Neural progenitor cell (in vitro differentiated cells): ENCODE measurements at regions not wholly inside any gene's neighbourhood (a gene's known extent, or its start where the extent isn't known, plus 50 kb on each side); places are given as distances from the start of the nearest gene placed in this dataset.

Experiments used
- DNase-seq: peaks from one replicate; pipeline ENCODE4 v3.0.0-alpha.2; 2016; ENCODE audit warnings: low spot score
- H2AFZ ChIP-seq: fragments of 200-600 bp; sonication (generic); replicated peaks from 2 replicates; pipeline ENCODE4 v1.6.1; 2016; ENCODE audit warnings: antibody characterized with exemption
- H3F3A ChIP-seq: fragments of 200-600 bp; sonication (generic); 2 replicates; pipeline ENCODE4 v1.6.1; 2016; ENCODE audit warnings: antibody characterized with exemption, low read depth
- H3K27ac ChIP-seq: fragments of 200-600 bp; sonication (generic); 2 replicates; pipeline ENCODE4 v1.5.1; 2016; ENCODE audit warnings: mild to moderate bottlenecking
- H3K27me3 ChIP-seq: fragments of 200-600 bp; sonication (generic); 2 replicates; pipeline ENCODE4 v1.6.1; 2016; ENCODE audit warnings: mild to moderate bottlenecking, moderate library complexity
- H3K36me3 ChIP-seq: fragments of 200-600 bp; sonication (generic); 2 replicates; pipeline ENCODE4 v1.5.1; 2016
- H3K4me1 ChIP-seq: fragments of 200-600 bp; sonication (generic); 2 replicates; pipeline ENCODE4 v1.6.1; 2016; ENCODE audit warnings: mixed run types
- H3K4me2 ChIP-seq: fragments of 200-600 bp; sonication (generic); 2 replicates; pipeline ENCODE4 v1.6.1; 2016
- H3K4me3 ChIP-seq: fragments of 200-600 bp; sonication (generic); 2 replicates; pipeline ENCODE4 v1.5.1; 2016
- H3K79me2 ChIP-seq: fragments of 200-600 bp; sonication (generic); 2 replicates; pipeline ENCODE4 v1.6.1; 2016; ENCODE audit warnings: low read depth
- H3K9ac ChIP-seq: fragments of 200-600 bp; sonication (generic); 2 replicates; pipeline ENCODE4 v1.6.1; 2016
- H3K9me3 ChIP-seq: fragments of 200-600 bp; sonication (generic); 2 replicates; pipeline ENCODE4 v1.5.1; 2016; ENCODE audit warnings: low read depth
- H4K20me1 ChIP-seq: fragments of 200-600 bp; sonication (generic); 2 replicates; pipeline ENCODE4 v1.6.1; 2016; ENCODE audit warnings: low read depth
- H3K27ac Mint-ChIP-seq: 3 replicates; pipeline ENCODE4 v1.8.0; 2021; ENCODE audit warnings: mixed read lengths
- H3K27me3 Mint-ChIP-seq: 2 replicates; pipeline ENCODE4 v1.8.0; 2022; ENCODE audit warnings: low read depth, mild to moderate bottlenecking, inconsistent platforms, moderate library complexity, mixed read lengths; ENCODE audit not compliant: insufficient read depth
- H3K36me3 Mint-ChIP-seq: 3 replicates; pipeline ENCODE4 v1.8.0; 2021; ENCODE audit warnings: mixed read lengths
- H3K4me1 Mint-ChIP-seq: 3 replicates; pipeline ENCODE4 v1.8.0; 2021; ENCODE audit warnings: mixed read lengths
- H3K4me3 Mint-ChIP-seq: 3 replicates; pipeline ENCODE4 v1.8.0; 2021; ENCODE audit warnings: mild to moderate bottlenecking, moderate library complexity, mixed read lengths
- H3K9me3 Mint-ChIP-seq: 3 replicates; pipeline ENCODE4 v1.8.0; 2020; ENCODE audit warnings: mixed read lengths
- EZH2 ChIP-seq: fragments of 200-600 bp; sonication (generic); IDR thresholded peaks from 2 replicates; pipeline ENCODE4 v1.6.1; 2017; ENCODE audit warnings: antibody characterized with exemption, mild to moderate bottlenecking, moderate library complexity
- EZH2phosphoT487 ChIP-seq: fragments of 200-600 bp; sonication (generic); IDR thresholded peaks from 2 replicates; pipeline ENCODE4 v1.6.1; 2017; ENCODE audit warnings: antibody characterized with exemption
- TF ChIP-seq, protein P1 (sequence below): fragments of 200-600 bp; sonication (generic); IDR thresholded peaks from 2 replicates; pipeline ENCODE4 v1.5.1; 2017; ENCODE audit warnings: antibody characterized with exemption, mild to moderate bottlenecking

- H3K79me2 ChIP-seq, result no peaks in the 10 kb centered on the region
- no peak overlapping the region for H2AFZ ChIP-seq
- H3K36me3 Mint-ChIP-seq, result no peaks in the 10 kb centered on the region
- H3F3A ChIP-seq, result no peaks in the 10 kb centered on the region
- TF ChIP-seq, protein P1, sequence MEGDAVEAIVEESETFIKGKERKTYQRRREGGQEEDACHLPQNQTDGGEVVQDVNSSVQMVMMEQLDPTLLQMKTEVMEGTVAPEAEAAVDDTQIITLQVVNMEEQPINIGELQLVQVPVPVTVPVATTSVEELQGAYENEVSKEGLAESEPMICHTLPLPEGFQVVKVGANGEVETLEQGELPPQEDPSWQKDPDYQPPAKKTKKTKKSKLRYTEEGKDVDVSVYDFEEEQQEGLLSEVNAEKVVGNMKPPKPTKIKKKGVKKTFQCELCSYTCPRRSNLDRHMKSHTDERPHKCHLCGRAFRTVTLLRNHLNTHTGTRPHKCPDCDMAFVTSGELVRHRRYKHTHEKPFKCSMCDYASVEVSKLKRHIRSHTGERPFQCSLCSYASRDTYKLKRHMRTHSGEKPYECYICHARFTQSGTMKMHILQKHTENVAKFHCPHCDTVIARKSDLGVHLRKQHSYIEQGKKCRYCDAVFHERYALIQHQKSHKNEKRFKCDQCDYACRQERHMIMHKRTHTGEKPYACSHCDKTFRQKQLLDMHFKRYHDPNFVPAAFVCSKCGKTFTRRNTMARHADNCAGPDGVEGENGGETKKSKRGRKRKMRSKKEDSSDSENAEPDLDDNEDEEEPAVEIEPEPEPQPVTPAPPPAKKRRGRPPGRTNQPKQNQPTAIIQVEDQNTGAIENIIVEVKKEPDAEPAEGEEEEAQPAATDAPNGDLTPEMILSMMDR, result no peak
- TF ChIP-seq EZH2phosphoT487 (no peak), EZH2 (no peak)
- H3K4me1 Mint-ChIP-seq, result peaks cover 7% of the 10 kb centered on the region
- H3K4me1 ChIP-seq, result peaks cover 15% of the 10 kb centered on the region
- H3K9me3 ChIP-seq, result no peaks in the 10 kb centered on the region
- peaks cover 2% of the 10 kb centered on the region for H3K27me3 Mint-ChIP-seq
- no peak for DNase-seq
- no peaks in the 10 kb centered on the region for H3K36me3 ChIP-seq
- H3K27ac ChIP-seq, result no peak overlapping the region
- no peaks in the 10 kb centered on the region for H4K20me1 ChIP-seq
- H3K27me3 ChIP-seq, result no peaks in the 10 kb centered on the region
- H3K4me3 ChIP-seq, result no peak overlapping the region
- no peaks in the 10 kb centered on the region for H3K9me3 Mint-ChIP-seq
- no peak overlapping the region for H3K4me2 ChIP-seq
- no peak overlapping the region for H3K27ac Mint-ChIP-seq
- H3K9ac ChIP-seq, result no peak overlapping the region
- no peak overlapping the region for H3K4me3 Mint-ChIP-seq
Measured at GRCh38 chr2:66382091-66382490, 52.8 kb upstream of the MEIS1 start.

DNA sequence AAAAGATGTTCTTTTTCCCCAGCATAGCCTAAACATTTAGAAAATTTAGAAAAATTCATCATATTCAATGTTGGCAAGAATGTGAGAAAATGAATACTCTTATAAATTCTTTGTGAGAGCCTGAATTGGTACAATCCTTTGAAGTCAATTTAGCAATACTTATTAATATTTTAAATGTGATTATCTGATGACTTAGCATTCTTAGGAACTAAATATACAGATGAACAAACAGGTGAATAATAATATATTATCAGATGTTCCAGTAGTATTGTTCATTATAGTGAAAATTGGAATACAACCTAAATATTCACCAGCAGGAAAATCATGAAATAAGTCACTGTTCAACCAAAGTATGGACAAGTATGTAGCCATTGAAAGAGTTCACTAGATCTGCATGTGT, 55.5 kb upstream of the MEIS1 start:
- TF ChIP-seq EZH2 (no peak), EZH2phosphoT487 (no peak)
- Histone ChIP-seq H3K4me2 (no peak overlapping the region), H3K27me3 (no peaks in the 10 kb centered on the region), H3K27ac (no peak overlapping the region), H3K79me2 (no peaks in the 10 kb centered on the region), H3K36me3 (no peaks in the 10 kb centered on the region), H3F3A (no peaks in the 10 kb centered on the region), H3K4me1 (peaks cover 11% of the 10 kb centered on the region), H4K20me1 (no peaks in the 10 kb centered on the region), H3K9ac (no peak overlapping the region), H3K9me3 (no peaks in the 10 kb centered on the region), H3K4me3 (no peak overlapping the region), H2AFZ (no peak overlapping the region)
- H3K36me3 Mint-ChIP-seq, result no peaks in the 10 kb centered on the region
- H3K4me3 Mint-ChIP-seq, result no peak overlapping the region
- DNase-seq, result no peak
- H3K27ac Mint-ChIP-seq, result no peak overlapping the region
- H3K9me3 Mint-ChIP-seq, result no peaks in the 10 kb centered on the region
- H3K4me1 Mint-ChIP-seq, result peaks cover 11% of the 10 kb centered on the region
- peaks cover 2% of the 10 kb centered on the region for H3K27me3 Mint-ChIP-seq

DNA sequence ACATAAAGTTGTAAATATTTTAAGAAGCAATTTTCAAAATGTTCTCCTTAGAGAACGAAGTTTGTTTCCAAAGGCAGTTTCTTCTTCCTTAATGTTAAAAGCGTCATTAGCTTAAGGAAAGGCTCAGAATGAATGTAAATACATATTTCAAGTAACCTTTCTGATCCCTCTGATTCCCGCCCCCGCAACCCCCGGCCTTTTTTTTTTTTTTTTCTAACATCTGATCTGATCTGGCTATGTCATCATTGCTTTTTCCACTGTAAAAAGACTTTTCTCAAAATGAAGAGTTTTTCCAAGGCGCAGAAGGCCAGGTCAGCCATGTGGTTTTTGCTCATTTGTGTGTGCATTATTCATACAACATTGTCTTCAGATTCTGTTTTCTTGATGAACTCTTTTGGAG, 57.1 kb upstream of the MEIS1 start:
- Histone ChIP-seq H4K20me1 (no peaks in the 10 kb centered on the region), H3K4me1 (peaks cover 11% of the 10 kb centered on the region), H3K27ac (no peak overlapping the region), H3K9ac (no peak overlapping the region), H3K27me3 (no peaks in the 10 kb centered on the region), H3F3A (no peaks in the 10 kb centered on the region), H3K9me3 (no peaks in the 10 kb centered on the region), H3K4me2 (no peak overlapping the region), H3K36me3 (no peaks in the 10 kb centered on the region), H3K79me2 (no peaks in the 10 kb centered on the region), H2AFZ (no peak overlapping the region), H3K4me3 (no peak overlapping the region)
- no peaks in the 10 kb centered on the region for H3K36me3 Mint-ChIP-seq
- H3K4me3 Mint-ChIP-seq, result no peak overlapping the region
- no peaks in the 10 kb centered on the region for H3K9me3 Mint-ChIP-seq
- peaks cover 11% of the 10 kb centered on the region for H3K4me1 Mint-ChIP-seq
- H3K27me3 Mint-ChIP-seq, result peaks cover 2% of the 10 kb centered on the region
- TF ChIP-seq, protein P1, result no peak
- TF ChIP-seq EZH2 (no peak), EZH2phosphoT487 (no peak)
- H3K27ac Mint-ChIP-seq, result no peak overlapping the region
- no peak for DNase-seq

DNA sequence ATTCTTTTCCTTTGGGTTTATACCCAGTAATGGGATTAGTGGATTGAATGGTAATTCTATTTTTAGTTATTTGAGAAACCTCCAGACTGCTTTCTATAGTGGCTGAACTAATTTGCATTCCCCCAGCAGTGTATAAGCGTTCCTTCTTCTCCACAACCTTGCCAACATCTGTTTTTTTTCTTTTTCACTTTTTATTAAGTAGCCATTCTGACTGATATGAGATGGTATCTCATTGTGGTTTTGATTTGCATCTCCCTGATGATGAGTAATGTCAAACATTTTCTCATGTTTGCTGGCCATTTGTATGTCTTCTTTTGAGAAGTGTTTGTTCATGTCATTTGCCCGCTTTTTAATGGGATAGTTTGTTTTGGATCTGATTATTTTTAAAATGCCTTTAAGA, 64.1 kb upstream of the MEIS1 start:
- Histone ChIP-seq H3K4me3 (no peak overlapping the region), H3K9me3 (no peaks in the 10 kb centered on the region), H4K20me1 (no peaks in the 10 kb centered on the region), H3K9ac (no peak overlapping the region), H3K36me3 (no peaks in the 10 kb centered on the region), H3K27me3 (no peaks in the 10 kb centered on the region), H3K4me1 (peaks cover 10% of the 10 kb centered on the region), H2AFZ (no peak overlapping the region), H3F3A (no peaks in the 10 kb centered on the region), H3K4me2 (no peak overlapping the region), H3K79me2 (no peaks in the 10 kb centered on the region), H3K27ac (no peak overlapping the region)
- H3K27ac Mint-ChIP-seq, result no peak overlapping the region
- H3K36me3 Mint-ChIP-seq, result no peaks in the 10 kb centered on the region
- TF ChIP-seq, protein P1, result no peak
- TF ChIP-seq EZH2phosphoT487 (no peak), EZH2 (no peak)
- peaks cover 2% of the 10 kb centered on the region for H3K9me3 Mint-ChIP-seq
- peaks cover 8% of the 10 kb centered on the region for H3K4me1 Mint-ChIP-seq
- no peak for DNase-seq
- H3K4me3 Mint-ChIP-seq, result no peak overlapping the region
- H3K27me3 Mint-ChIP-seq, result peaks cover 5% of the 10 kb centered on the region
